ENCODE measurements at regions not wholly inside any gene's neighbourhood (a gene's known extent, or its start where the extent isn't known, plus 50 kb on each side); places are given as distances from the start of the nearest gene placed in this dataset.
A peak's percentile ranks its signal among the peaks of the same experiment; 100 is the strongest.

- ATAC-seq (ENCODE audit: low read depth in 2 of 2) (no peak), DNase-seq (no peak)
- Mint-ChIP-seq H3K9me3 (peaks cover 0 to 4% (median 0%) of the 10 kb centered on the region in 7 donors), H3K27me3 (peaks cover 0 to 14% (median 6%) of the 10 kb centered on the region in 3 donors), H3K4me1 (no peaks in the 10 kb centered on the region), H3K27ac (no peak overlapping the region), H3K4me3 (no peak overlapping the region), H3K36me3 (no peaks in the 10 kb centered on the region)
Measured at GRCh38 chr2:23164173-23164572, 220.8 kb upstream of the KLHL29 start.

- no peak for DNase-seq
- Mint-ChIP-seq H3K9me3 (peaks cover 0 to 11% (median 4%) of the 10 kb centered on the region in 7 donors), H3K4me3 (no peak overlapping the region), H3K4me1 (no peaks in the 10 kb centered on the region), H3K27ac (no peak overlapping the region), H3K36me3 (no peaks in the 10 kb centered on the region), H3K27me3 (peaks cover 0 to 12% (median 6%) of the 10 kb centered on the region in 3 donors)
- no peak for ATAC-seq (ENCODE audit: low read depth in 2 of 2)
Measured at GRCh38 chr2:23169896-23170295, 215.1 kb upstream of the KLHL29 start.

- H3K9me3 Mint-ChIP-seq = peaks cover 4 to 19% (median 7%) of the 10 kb centered on the region in 7 donors
- H3K4me1 Mint-ChIP-seq = no peaks in the 10 kb centered on the region
- DNase-seq = no peak
- ATAC-seq (ENCODE audit: low read depth in 2 of 2) = no peak
- no peak overlapping the region for H3K27ac Mint-ChIP-seq
- peaks cover 0 to 6% (median under 1%) of the 10 kb centered on the region in 3 donors for H3K27me3 Mint-ChIP-seq
- H3K36me3 Mint-ChIP-seq = no peaks in the 10 kb centered on the region
- no peak overlapping the region for H3K4me3 Mint-ChIP-seq
Measured at GRCh38 chr2:23171108-23171507, 213.9 kb upstream of the KLHL29 start.

GRCh38 chr2:23178396-23178795 lies 206.6 kb upstream of the KLHL29 start:
- no peak for ATAC-seq (ENCODE audit: low read depth in 2 of 2)
- Mint-ChIP-seq H3K4me3 (no peak overlapping the region), H3K4me1 (no peaks in the 10 kb centered on the region), H3K9me3 (peaks cover 0 to 40% (median 19%) of the 10 kb centered on the region in 7 donors), H3K27me3 (no peaks in the 10 kb centered on the region), H3K36me3 (no peaks in the 10 kb centered on the region), H3K27ac (peak overlapping the region in 1 of 6 donors; percentile 4)
- no peak for DNase-seq

GRCh38 chr2:23183733-23184132 lies 201.2 kb upstream of the KLHL29 start:
- Mint-ChIP-seq H3K27ac (no peak overlapping the region), H3K9me3 (peaks cover 0 to 30% (median 13%) of the 10 kb centered on the region in 7 donors), H3K27me3 (peaks cover 0 to 7% (median 0%) of the 10 kb centered on the region in 3 donors), H3K4me3 (no peak overlapping the region), H3K4me1 (no peaks in the 10 kb centered on the region), H3K36me3 (no peaks in the 10 kb centered on the region)
- ATAC-seq (ENCODE audit: low read depth in 2 of 2) (no peak), DNase-seq (no peak)

GRCh38 chr2:23198316-23199114 lies 186.5 kb upstream of the KLHL29 start:
- ATAC-seq (ENCODE audit: low read depth in 2 of 2) (no peak), DNase-seq (no peak)
- H3K9me3 Mint-ChIP-seq = peaks cover 0 to 41% (median 11%) of the 10 kb centered on the region in 7 donors
- H3K36me3 Mint-ChIP-seq = peaks cover 0 to 8% of the 10 kb centered on the region in 2 donors
- no peak overlapping the region for H3K27ac Mint-ChIP-seq
- no peaks in the 10 kb centered on the region for H3K4me1 Mint-ChIP-seq
- peak overlapping the region in 1 of 8 donors; percentile 32 for H3K4me3 Mint-ChIP-seq
- H3K27me3 Mint-ChIP-seq = peaks cover 0 to 9% (median 0%) of the 10 kb centered on the region in 3 donors

- Mint-ChIP-seq H3K4me3 (no peak overlapping the region), H3K4me1 (no peaks in the 10 kb centered on the region), H3K27me3 (peaks cover 0 to 9% (median 0%) of the 10 kb centered on the region in 3 donors), H3K36me3 (peaks cover 0 to 8% of the 10 kb centered on the region in 2 donors), H3K27ac (no peak overlapping the region), H3K9me3 (peaks cover 0 to 43% (median 12%) of the 10 kb centered on the region in 7 donors)
- ATAC-seq (ENCODE audit: low read depth in 2 of 2) (no peak), DNase-seq (no peak)
Measured at GRCh38 chr2:23199115-23199918, 185.7 kb upstream of the KLHL29 start.

- Mint-ChIP-seq H3K27me3 (peaks cover 0 to 9% (median 5%) of the 10 kb centered on the region in 3 donors), H3K27ac (peak overlapping the region in 1 of 6 donors; percentile 6), H3K36me3 (peaks cover 0 to 8% of the 10 kb centered on the region in 2 donors), H3K4me1 (no peaks in the 10 kb centered on the region), H3K9me3 (peaks cover 0 to 43% (median 11%) of the 10 kb centered on the region in 7 donors), H3K4me3 (no peak overlapping the region)
- ATAC-seq (ENCODE audit: low read depth in 2 of 2) (no peak), DNase-seq (no peak)
Measured at GRCh38 chr2:23200068-23200786, 184.8 kb upstream of the KLHL29 start.

- DNase-seq (no peak), ATAC-seq (ENCODE audit: low read depth in 2 of 2) (no peak)
- Mint-ChIP-seq H3K9me3 (peaks cover 0 to 43% (median 11%) of the 10 kb centered on the region in 7 donors), H3K4me1 (no peaks in the 10 kb centered on the region), H3K4me3 (no peak overlapping the region), H3K27ac (no peak overlapping the region), H3K27me3 (peaks cover under 1 to 9% (median 6%) of the 10 kb centered on the region in 3 donors), H3K36me3 (peaks cover 0 to 8% of the 10 kb centered on the region in 2 donors)
Measured at GRCh38 chr2:23200787-23201114, 184.2 kb upstream of the KLHL29 start.

GRCh38 chr2:23203383-23203782 lies 181.6 kb upstream of the KLHL29 start:
- DNase-seq = no peak
- peaks cover 0 to 4% (median 0%) of the 10 kb centered on the region in 3 donors for H3K4me1 Mint-ChIP-seq
- H3K27ac Mint-ChIP-seq = peak overlapping the region in 1 of 6 donors; percentile 40
- H3K36me3 Mint-ChIP-seq = peaks cover 0 to 8% of the 10 kb centered on the region in 2 donors
- peak overlapping the region in 1 of 8 donors; percentile 37 for H3K4me3 Mint-ChIP-seq
- peaks cover 0 to 42% (median 11%) of the 10 kb centered on the region in 7 donors for H3K9me3 Mint-ChIP-seq
- peaks cover 4 to 22% (median 19%) of the 10 kb centered on the region in 3 donors for H3K27me3 Mint-ChIP-seq
- ATAC-seq (ENCODE audit: low read depth in 2 of 2) = no peak

- ATAC-seq (ENCODE audit: low read depth in 2 of 2) = no peak
Measured at GRCh38 chr2:23204685-23205242, 180.2 kb upstream of the KLHL29 start.

GRCh38 chr2:23206650-23207049 lies 178.3 kb upstream of the KLHL29 start:
- Mint-ChIP-seq H3K27ac (no peak overlapping the region), H3K27me3 (peaks cover 4 to 22% (median 19%) of the 10 kb centered on the region in 3 donors), H3K36me3 (no peaks in the 10 kb centered on the region), H3K9me3 (peaks cover 0 to 21% (median 5%) of the 10 kb centered on the region in 7 donors), H3K4me3 (no peak overlapping the region), H3K4me1 (peaks cover 0 to 21% (median 0%) of the 10 kb centered on the region in 3 donors)
- DNase-seq = no peak
- no peak for ATAC-seq (ENCODE audit: low read depth in 2 of 2)

More at GRCh38 chr2:23204685-23205242, 180.2 kb upstream of the KLHL29 start:
- peaks cover 0 to 33% (median 7%) of the 10 kb centered on the region in 7 donors for H3K9me3 Mint-ChIP-seq
- peaks cover 0 to 7% of the 10 kb centered on the region in 2 donors for H3K36me3 Mint-ChIP-seq
- H3K27me3 Mint-ChIP-seq = peaks cover 4 to 22% (median 19%) of the 10 kb centered on the region in 3 donors
- no peak overlapping the region for H3K4me3 Mint-ChIP-seq
- no peak for DNase-seq
- no peak overlapping the region for H3K27ac Mint-ChIP-seq
- H3K4me1 Mint-ChIP-seq = peaks cover 0 to 17% (median 0%) of the 10 kb centered on the region in 3 donors

- Mint-ChIP-seq H3K27me3 (peaks cover 4 to 22% (median 17%) of the 10 kb centered on the region in 3 donors), H3K27ac (no peak overlapping the region), H3K4me3 (no peak overlapping the region), H3K4me1 (peaks cover 0 to 21% (median 0%) of the 10 kb centered on the region in 3 donors), H3K36me3 (no peaks in the 10 kb centered on the region), H3K9me3 (peaks cover 0 to 15% (median 4%) of the 10 kb centered on the region in 7 donors)
- no peak for ATAC-seq (ENCODE audit: low read depth in 2 of 2)
- no peak for DNase-seq
Measured at GRCh38 chr2:23207871-23208270, 177.1 kb upstream of the KLHL29 start.
